HEK293 (cell line): ENCODE measurements at regions not wholly inside any gene's neighbourhood (a gene's known extent, or its start where the extent isn't known, plus 50 kb on each side); places are given as distances from the start of the nearest gene placed in this dataset.

Experiments used
- CTCF ChIA-PET: fragments of 350-600 bp; formaldehyde crosslinking; extraction: SDS; loops from one replicate; lab custom pipeline; 2021; ENCODE audit warnings: antibody characterized with exemption; lab: Yijun Ruan, JAX
- POLR2A ChIA-PET: fragments of 300-600 bp; formaldehyde crosslinking; extraction: SDS; loops from one replicate; lab custom pipeline; 2020; ENCODE audit warnings: antibody characterized with exemption, inconsistent platforms; lab: Yijun Ruan, JAX
- H3K27ac ChIP-seq: fragments of 200-500 bp; sonication (Bioruptor generic); 2 replicates; pipeline ENCODE4 v1.5.1; 2014; ENCODE audit warnings: low read depth, low read length, control low read depth, inconsistent platforms; ENCODE audit errors: extremely low read depth
- H3K36me3 ChIP-seq, 2 experiments: fragments of 200-500 bp in 1 of 2; sonication (Bioruptor generic) in 1 of 2; 1 replicate in 1 of 2; 2 replicates in 1 of 2; pipeline ENCODE4 v1.5.1; 2014 to 2017; ENCODE audit warnings: inconsistent platforms in 2 of 2, low read length in 2 of 2; ENCODE audit not compliant: control insufficient read depth in 2 of 2, insufficient read depth in 1 of 2
- H3K4me1 ChIP-seq: fragments of 200-500 bp; sonication (Bioruptor generic); 2 replicates; pipeline ENCODE4 v1.5.1; 2014; ENCODE audit warnings: mild to moderate bottlenecking, low read length, inconsistent platforms; ENCODE audit not compliant: control insufficient read depth, insufficient read depth
- H3K4me3 ChIP-seq: 2 replicates; pipeline ENCODE4 v1.5.1; 2011; ENCODE audit warnings: low read depth, mild to moderate bottlenecking, control low read depth, low read length, moderate library complexity
- H3K9me3 ChIP-seq: fragments of 200-500 bp; sonication (Bioruptor generic); 2 replicates; pipeline ENCODE4 v1.5.1; 2014; ENCODE audit warnings: low read depth, low read length, inconsistent platforms; ENCODE audit not compliant: control insufficient read depth, insufficient read depth
- GLI2 ChIP-seq: fragments of 450-650 bp; formaldehyde crosslinking; IDR thresholded peaks from 2 replicates; pipeline ENCODE4; 2017; ENCODE audit warnings: missing biosample characterization, missing genetic modification characterization, low read depth, borderline replicate concordance
- KLF10 ChIP-seq: fragments of 450-650 bp; IDR thresholded peaks from 2 replicates; pipeline ENCODE4 v1.5.1; 2018; ENCODE audit warnings: missing biosample characterization, mild to moderate bottlenecking, missing genetic modification characterization
- MYNN ChIP-seq: fragments of 450-650 bp; formaldehyde crosslinking; IDR thresholded peaks from 2 replicates; pipeline ENCODE4 v1.5.1; 2016; ENCODE audit warnings: missing biosample characterization, missing genetic modification characterization, borderline replicate concordance
- MZF1 ChIP-seq: fragments of 450-650 bp; formaldehyde crosslinking; IDR thresholded peaks from 2 replicates; pipeline ENCODE4 v1.5.1; 2017; ENCODE audit warnings: missing biosample characterization, missing genetic modification characterization, borderline replicate concordance
- OVOL3 ChIP-seq: fragments of 450-650 bp; formaldehyde crosslinking; IDR thresholded peaks from 2 replicates; pipeline ENCODE4 v1.5.1; 2016; ENCODE audit warnings: missing biosample characterization, missing genetic modification characterization
- PRDM2 ChIP-seq: fragments of 450-650 bp; formaldehyde crosslinking; IDR thresholded peaks from 2 replicates; pipeline ENCODE4 v1.5.1; 2016; ENCODE audit warnings: missing biosample characterization, missing genetic modification characterization, borderline replicate concordance
- ZNF112 ChIP-seq: fragments of 450-650 bp; formaldehyde crosslinking; IDR thresholded peaks from 2 replicates; pipeline ENCODE4 v1.5.0; 2017; ENCODE audit warnings: missing biosample characterization, missing genetic modification characterization
- ZNF140 ChIP-seq: fragments of 450-650 bp; formaldehyde crosslinking; IDR thresholded peaks from 2 replicates; pipeline ENCODE4 v1.5.1; 2016; ENCODE audit warnings: missing biosample characterization, missing genetic modification characterization
- ZNF16 ChIP-seq: fragments of 450-650 bp; formaldehyde crosslinking; IDR thresholded peaks from 2 replicates; pipeline ENCODE4 v1.5.1; 2016; ENCODE audit warnings: low read depth, missing biosample characterization, missing genetic modification characterization
- ZNF239 ChIP-seq: fragments of 450-650 bp; formaldehyde crosslinking; IDR thresholded peaks from 2 replicates; pipeline ENCODE4 v1.5.1; 2016; ENCODE audit warnings: missing biosample characterization, missing genetic modification characterization
- ZNF311 ChIP-seq: fragments of 450-650 bp; formaldehyde crosslinking; IDR thresholded peaks from 2 replicates; pipeline ENCODE4 v1.5.1; 2017; ENCODE audit warnings: missing biosample characterization, missing genetic modification characterization, borderline replicate concordance
- ZNF341 ChIP-seq: fragments of 450-650 bp; formaldehyde crosslinking; IDR thresholded peaks from 2 replicates; pipeline ENCODE4; 2016; ENCODE audit warnings: low read depth, missing biosample characterization, missing genetic modification characterization
- ZNF350 ChIP-seq: fragments of 450-650 bp; formaldehyde crosslinking; IDR thresholded peaks from 2 replicates; pipeline ENCODE4 v1.5.0; 2017; ENCODE audit warnings: missing biosample characterization, mild to moderate bottlenecking, missing genetic modification characterization
- ZNF366 ChIP-seq: fragments of 450-650 bp; formaldehyde crosslinking; conservative IDR thresholded peaks from 2 replicates; pipeline ENCODE4 v1.5.1; 2016; ENCODE audit warnings: missing biosample characterization, missing genetic modification characterization
- ZNF37A ChIP-seq: fragments of 450-650 bp; IDR thresholded peaks from 2 replicates; pipeline ENCODE4 v1.5.1; 2018; ENCODE audit warnings: missing biosample characterization, missing genetic modification characterization
- ZNF398 ChIP-seq: fragments of 450-650 bp; formaldehyde crosslinking; IDR thresholded peaks from 2 replicates; pipeline ENCODE4 v1.5.1; 2017; ENCODE audit warnings: missing biosample characterization, missing genetic modification characterization
- ZNF530 ChIP-seq: fragments of 450-650 bp; formaldehyde crosslinking; IDR thresholded peaks from 2 replicates; pipeline ENCODE4 v1.5.1; 2016; ENCODE audit warnings: low read depth, missing biosample characterization, missing genetic modification characterization
- ZNF555 ChIP-seq: fragments of 450-650 bp; formaldehyde crosslinking; conservative IDR thresholded peaks from 2 replicates; pipeline ENCODE4 v1.5.1; 2017; ENCODE audit warnings: missing biosample characterization, mild to moderate bottlenecking, missing genetic modification characterization, inconsistent platforms
- ZNF623 ChIP-seq: fragments of 450-650 bp; formaldehyde crosslinking; IDR thresholded peaks from 2 replicates; pipeline ENCODE4 v1.5.1; 2016; ENCODE audit warnings: missing biosample characterization, missing genetic modification characterization
- ZNF768 ChIP-seq: fragments of 450-650 bp; formaldehyde crosslinking; IDR thresholded peaks from 2 replicates; pipeline ENCODE4 v1.5.1; 2018; ENCODE audit warnings: missing biosample characterization, mild to moderate bottlenecking, missing genetic modification characterization
- ZSCAN4 ChIP-seq: fragments of 450-650 bp; formaldehyde crosslinking; IDR thresholded peaks from 2 replicates; pipeline ENCODE4 v1.5.1; 2017; ENCODE audit warnings: missing biosample characterization, missing genetic modification characterization

- H3K4me1 ChIP-seq = no peaks in the 10 kb centered on the region
- TF ChIP-seq ZNF311 (tag by site-specific recombination) (no peak), MZF1 (tag by site-specific recombination) (no peak), ZNF16 (no peak), KLF10 (tag by site-specific recombination) (no peak), ZNF623 (no peak), ZNF366 (no peak), ZNF768 (tag by site-specific recombination) (no peak), ZNF239 (no peak), PRDM2 (tag by site-specific recombination) (no peak), ZSCAN4 (tag by site-specific recombination) (no peak), ZNF350 (tag by site-specific recombination) (no peak), ZNF398 (tag by site-specific recombination) (no peak), ZNF555 (tag by site-specific recombination) (no peak), ZNF140 (tag by site-specific recombination) (no peak), ZNF341 (no peak), ZNF530 (tag by site-specific recombination) (no peak), ZNF37A (no peak)
- H3K9me3 ChIP-seq = no peaks in the 10 kb centered on the region
- no peaks in the 10 kb centered on the region for H3K36me3 ChIP-seq
- H3K4me3 ChIP-seq = no peak overlapping the region
- no peak overlapping the region for H3K27ac ChIP-seq
- ChIA-PET POLR2A (no interaction called here), CTCF (interaction anchor here (0.7 to 2.6 kb wide), 2 partner anchors 9 to 10 kb away, joined by 3 to 10 read pairs; no protein-coding TSS in a partner anchor)
These were observed 195.1 kb upstream of the CCDC150 start for GRCh38 chr2:196444442-196444841.

GRCh38 chr2:196445991-196446390 lies 193.5 kb upstream of the CCDC150 start:
- Histone ChIP-seq H3K9me3 (no peaks in the 10 kb centered on the region), H3K27ac (no peak overlapping the region), H3K4me1 (no peaks in the 10 kb centered on the region), H3K4me3 (no peak overlapping the region), H3K36me3 (no peaks in the 10 kb centered on the region)
- ChIA-PET POLR2A (no interaction called here), CTCF (interaction anchor here (2.6 kb wide), 1 partner anchor 8 kb away, joined by 10 read pairs; no protein-coding TSS in a partner anchor)
- TF ChIP-seq OVOL3 (tag by site-specific recombination) = no peak
- TF ChIP-seq MYNN (tag by site-specific recombination) = no peak
- TF ChIP-seq ZNF623 = peak; percentile 80
- no peak for TF ChIP-seq GLI2 (tag by site-specific recombination)
- TF ChIP-seq ZNF112 (tag by site-specific recombination) = no peak
